ENCODE measurements at regions not wholly inside any gene's neighbourhood (a gene's known extent, or its start where the extent isn't known, plus 50 kb on each side); places are given as distances from the start of the nearest gene placed in this dataset.

DNA sequence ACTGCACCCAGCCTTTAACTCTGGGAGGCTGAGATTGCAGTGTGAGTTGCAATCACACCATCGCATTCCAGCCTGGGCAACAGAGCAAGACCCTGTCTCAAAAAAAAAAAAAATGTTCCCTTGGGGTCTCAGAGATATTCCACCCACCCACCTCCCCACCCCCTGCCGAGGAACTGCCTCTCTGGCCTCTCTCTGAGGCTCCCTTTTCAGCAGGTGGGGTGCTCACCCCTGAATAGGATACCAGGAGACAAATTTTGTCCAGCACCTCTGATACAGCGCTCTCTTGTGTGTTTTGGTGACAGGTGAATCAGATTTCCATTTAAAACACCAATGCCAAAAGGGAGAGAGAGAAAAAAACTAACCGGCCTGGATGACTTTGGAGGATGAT, 92.6 kb upstream of the KIF5B start:
- Histone ChIP-seq H3K36me3 (ENCODE audit: control insufficient read depth, insufficient read depth, low read length) (no peaks in the 10 kb centered on the region), H3K4me2 (ENCODE audit: extremely low read depth, insufficient read depth, low read length) (peak overlapping the region; percentile 6), H3K9ac (ENCODE audit: insufficient read depth, low read length) (no peak overlapping the region), H2AFZ (ENCODE audit: low read length) (no peak overlapping the region), H4K20me1 (ENCODE audit: control insufficient read depth, extremely low read depth, insufficient read depth, low read length) (no peaks in the 10 kb centered on the region), H3K4me3 (replicated peaks in 1 of 4; ENCODE audit: control extremely low read depth in 1 of 4, insufficient read depth in 1 of 4, low read depth in 3 of 4, low read length in 4 of 4) (peak overlapping the region in 1 of 4 experiments; percentile 29), H3K79me2 (ENCODE audit: control insufficient read depth, insufficient read depth, low read length) (no peaks in the 10 kb centered on the region), H3K27ac (ENCODE audit: insufficient read depth, low read length) (peak overlapping the region; percentile 15), H3K27me3 (ENCODE audit: control insufficient read depth, insufficient read depth, low read length) (no peaks in the 10 kb centered on the region), H3K9me3 (ENCODE audit: control insufficient read depth, insufficient read depth, low read depth, low read length) (no peaks in the 10 kb centered on the region), H3K4me1 (ENCODE audit: control insufficient read depth, extremely low read depth, insufficient read depth, low read length) (no peaks in the 10 kb centered on the region)
- no peak for TF ChIP-seq EZH2 (IDR thresholded peaks at IDR 0.05; ENCODE audit: low read length, missing control alignments)
- TF ChIP-seq CTCF (conservative IDR thresholded peaks at IDR 0.05 in 1 of 2, IDR thresholded peaks at IDR 0.05 in 1 of 2; ENCODE audit: low read depth in 1 of 2, low read length in 2 of 2): no peak
- DNase-seq (ENCODE audit: low read depth in 2 of 2): no peak

DNA sequence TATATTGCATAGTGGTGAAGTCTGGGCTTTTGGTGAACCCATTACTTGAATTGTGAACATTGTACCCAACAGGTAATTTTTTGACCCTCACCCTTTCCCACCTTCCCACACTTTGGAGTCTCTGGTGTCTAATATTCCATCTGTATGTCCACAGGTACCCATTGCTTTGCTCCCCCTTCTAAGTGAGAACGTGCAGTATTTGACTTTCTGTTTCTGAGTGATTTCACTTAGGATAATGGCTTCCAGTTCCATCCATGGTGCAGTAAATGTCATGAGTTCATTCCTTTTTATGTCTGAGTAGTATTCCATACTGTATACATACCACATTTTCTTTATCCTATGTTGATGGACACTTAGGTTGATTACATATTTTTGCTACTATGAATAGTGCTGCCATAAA, 91.5 kb upstream of the KIF5B start:
- Histone ChIP-seq H3K36me3 (ENCODE audit: control insufficient read depth, insufficient read depth, low read length) (no peaks in the 10 kb centered on the region), H3K9me3 (ENCODE audit: control insufficient read depth, insufficient read depth, low read depth, low read length) (no peaks in the 10 kb centered on the region), H4K20me1 (ENCODE audit: control insufficient read depth, extremely low read depth, insufficient read depth, low read length) (no peaks in the 10 kb centered on the region), H3K79me2 (ENCODE audit: control insufficient read depth, insufficient read depth, low read length) (no peaks in the 10 kb centered on the region), H3K4me3 (replicated peaks in 1 of 4; ENCODE audit: control extremely low read depth in 1 of 4, insufficient read depth in 1 of 4, low read depth in 3 of 4, low read length in 4 of 4) (no peak overlapping the region), H2AFZ (ENCODE audit: low read length) (no peak overlapping the region), H3K27me3 (ENCODE audit: control insufficient read depth, insufficient read depth, low read length) (no peaks in the 10 kb centered on the region), H3K4me2 (ENCODE audit: extremely low read depth, insufficient read depth, low read length) (no peak overlapping the region), H3K4me1 (ENCODE audit: control insufficient read depth, extremely low read depth, insufficient read depth, low read length) (no peaks in the 10 kb centered on the region), H3K27ac (ENCODE audit: insufficient read depth, low read length) (no peak overlapping the region), H3K9ac (ENCODE audit: insufficient read depth, low read length) (no peak overlapping the region)
- TF ChIP-seq CTCF (conservative IDR thresholded peaks at IDR 0.05 in 1 of 2, IDR thresholded peaks at IDR 0.05 in 1 of 2; ENCODE audit: low read depth in 1 of 2, low read length in 2 of 2) (no peak), EZH2 (IDR thresholded peaks at IDR 0.05; ENCODE audit: low read length, missing control alignments) (no peak)
- no peak for DNase-seq (ENCODE audit: low read depth in 2 of 2)

DNA sequence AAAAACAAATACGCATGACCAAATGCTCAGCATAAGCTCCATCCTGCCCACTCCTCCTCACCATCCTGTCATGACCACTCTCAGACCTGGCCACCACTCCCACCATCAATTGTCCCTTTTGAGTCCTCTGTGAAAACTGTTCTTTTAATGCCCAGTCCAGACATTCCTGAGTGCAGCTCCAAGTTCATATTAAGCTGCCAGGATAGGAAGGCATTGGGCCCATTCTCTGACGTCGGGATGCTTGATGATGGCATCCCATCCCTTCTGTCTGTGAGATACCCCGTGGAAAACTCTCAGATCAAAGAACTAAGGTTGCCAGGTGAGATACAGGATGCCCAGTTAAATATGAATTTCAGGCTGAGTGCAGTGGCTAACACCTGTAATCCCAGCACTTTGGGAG, 89.9 kb upstream of the KIF5B start:
- Histone ChIP-seq H3K27ac (ENCODE audit: insufficient read depth, low read length) (no peak overlapping the region), H3K79me2 (ENCODE audit: control insufficient read depth, insufficient read depth, low read length) (no peaks in the 10 kb centered on the region), H2AFZ (ENCODE audit: low read length) (no peak overlapping the region), H3K4me2 (ENCODE audit: extremely low read depth, insufficient read depth, low read length) (no peak overlapping the region), H3K4me3 (replicated peaks in 1 of 4; ENCODE audit: control extremely low read depth in 1 of 4, insufficient read depth in 1 of 4, low read depth in 3 of 4, low read length in 4 of 4) (no peak overlapping the region), H4K20me1 (ENCODE audit: control insufficient read depth, extremely low read depth, insufficient read depth, low read length) (no peaks in the 10 kb centered on the region), H3K27me3 (ENCODE audit: control insufficient read depth, insufficient read depth, low read length) (no peaks in the 10 kb centered on the region), H3K9ac (ENCODE audit: insufficient read depth, low read length) (no peak overlapping the region), H3K36me3 (ENCODE audit: control insufficient read depth, insufficient read depth, low read length) (no peaks in the 10 kb centered on the region), H3K4me1 (ENCODE audit: control insufficient read depth, extremely low read depth, insufficient read depth, low read length) (no peaks in the 10 kb centered on the region), H3K9me3 (ENCODE audit: control insufficient read depth, insufficient read depth, low read depth, low read length) (no peaks in the 10 kb centered on the region)
- no peak for DNase-seq (ENCODE audit: low read depth in 2 of 2)
- TF ChIP-seq EZH2 (IDR thresholded peaks at IDR 0.05; ENCODE audit: low read length, missing control alignments): no peak
- no peak for TF ChIP-seq CTCF (conservative IDR thresholded peaks at IDR 0.05 in 1 of 2, IDR thresholded peaks at IDR 0.05 in 1 of 2; ENCODE audit: low read depth in 1 of 2, low read length in 2 of 2)
